Superior temporal gyrus (tissue), 1 donor: ENCODE measurements at regions not wholly inside any gene's neighbourhood (a gene's known extent, or its start where the extent isn't known, plus 50 kb on each side); places are given as distances from the start of the nearest gene placed in this dataset.
A peak's percentile ranks its signal among the peaks of the same experiment; 100 is the strongest.

Experiments
- DNase-seq: peaks from one replicate; pipeline ENCODE4 v3.0.0-alpha.2; 2016; ENCODE audit errors: extremely low spot score

DNA sequence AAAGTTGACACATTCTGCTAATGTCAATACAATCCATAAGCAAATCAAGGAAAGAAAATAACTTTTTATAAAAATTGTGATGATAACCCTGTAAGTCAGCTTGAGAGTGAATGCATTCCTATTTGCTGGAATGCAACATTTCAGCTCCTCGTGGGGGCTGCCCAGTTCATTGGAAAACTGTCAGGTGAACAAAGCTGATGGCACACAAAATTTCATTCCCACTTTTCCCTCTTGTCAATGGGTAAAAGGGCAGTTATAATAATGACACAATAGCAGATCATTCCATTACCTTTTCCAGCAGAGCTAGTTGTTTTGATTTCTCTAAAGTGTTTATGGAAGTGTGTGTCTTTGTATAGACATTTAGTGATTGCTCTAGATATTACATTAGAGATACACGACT is 1124.6 kb upstream of the MAP3K7 start:
- no peak for DNase-seq

DNA sequence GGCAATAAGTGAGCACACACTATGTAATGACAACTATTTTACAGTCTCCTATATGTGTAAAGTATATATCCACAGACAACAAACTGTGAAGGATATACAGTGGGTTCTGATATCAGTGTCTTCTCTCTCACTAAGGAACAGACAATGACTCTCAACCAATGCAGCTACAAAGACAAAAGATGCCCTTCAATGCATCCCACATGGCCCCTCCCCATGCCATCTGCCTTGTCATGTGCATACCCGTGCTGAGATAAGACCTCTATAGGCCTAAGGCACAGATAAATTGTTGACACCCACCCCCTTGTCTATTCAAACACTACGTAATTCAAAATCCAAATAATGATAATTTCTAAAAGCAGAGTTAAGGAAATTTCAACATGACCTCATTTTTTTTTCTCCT is 1123.5 kb upstream of the MAP3K7 start:
- DNase-seq = no peak

- no peak for DNase-seq
Observed at GRCh38 chr6:91708534-91708933, 1121.7 kb upstream of the MAP3K7 start.

DNA sequence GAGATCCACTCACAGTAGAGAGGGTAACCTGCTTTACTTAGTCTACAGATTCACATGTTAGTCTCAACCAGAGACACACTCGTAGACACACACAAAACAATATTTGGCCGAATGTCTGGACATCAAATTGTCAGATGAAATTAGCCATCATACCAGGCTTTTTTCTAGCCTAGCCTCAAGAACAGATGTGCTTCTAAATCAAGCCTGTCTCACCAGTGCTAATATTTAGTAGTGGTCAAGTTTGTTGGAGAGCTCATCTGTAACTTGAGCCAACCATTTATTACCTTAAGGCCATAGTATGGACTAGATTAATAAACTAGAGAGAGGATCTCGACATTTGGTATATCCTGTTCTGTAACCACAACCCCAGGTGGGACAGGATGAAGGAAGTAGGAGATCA is 1118.8 kb upstream of the MAP3K7 start:
- no peak for DNase-seq

GRCh38 chr6:91704531-91704930 is 1117.7 kb upstream of the MAP3K7 start:
- no peak for DNase-seq

- DNase-seq = no peak
Observed at GRCh38 chr6:91697010-91697695, 1110.3 kb upstream of the MAP3K7 start.

GRCh38 chr6:91695221-91695620 is 1108.3 kb upstream of the MAP3K7 start:
- no peak for DNase-seq

- DNase-seq = no peak
Observed at GRCh38 chr6:91694016-91694654, 1107.3 kb upstream of the MAP3K7 start.

DNA sequence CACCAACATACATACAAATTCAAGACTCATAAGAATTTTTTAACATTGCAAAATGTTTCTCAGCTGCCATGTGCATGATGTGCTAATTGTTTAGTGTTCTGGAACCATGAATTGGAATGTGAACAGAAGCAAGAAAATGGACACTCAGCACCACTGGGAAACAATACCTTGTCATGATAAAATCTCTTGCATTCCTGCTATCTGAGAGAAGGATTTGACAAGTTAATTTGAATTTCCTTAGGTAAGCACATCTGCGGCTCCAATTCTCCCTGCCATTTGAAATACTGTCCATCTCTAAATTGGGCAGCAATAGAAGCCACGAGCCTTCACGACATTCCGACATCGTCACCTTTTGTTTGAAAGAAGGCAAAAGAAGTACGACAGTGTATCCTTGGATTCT is 1104.6 kb upstream of the MAP3K7 start:
- no peak for DNase-seq

DNA sequence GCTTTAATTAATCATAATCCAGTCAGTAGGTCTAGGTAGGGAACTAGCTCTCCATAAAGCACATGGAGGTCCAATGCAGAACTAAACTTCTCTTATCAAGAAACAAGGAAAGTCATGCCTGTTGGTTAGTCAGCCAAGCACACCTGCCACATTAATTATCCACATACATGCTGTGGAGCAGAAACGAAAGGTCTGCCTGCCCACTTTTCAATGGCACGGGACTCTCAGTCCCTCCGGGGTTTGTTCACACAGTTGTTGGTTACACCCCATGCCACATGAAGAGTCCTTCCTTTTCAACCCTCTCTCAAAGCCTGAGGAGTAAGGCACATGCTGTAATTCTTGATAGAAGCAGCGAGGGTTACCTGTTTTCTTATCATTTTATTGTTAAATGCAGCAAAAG is 1096.4 kb upstream of the MAP3K7 start:
- DNase-seq = no peak

GRCh38 chr6:91681296-91681695 is 1094.4 kb upstream of the MAP3K7 start:
- DNase-seq = no peak

GRCh38 chr6:91678679-91679446 is 1092.0 kb upstream of the MAP3K7 start:
- no peak for DNase-seq

DNA sequence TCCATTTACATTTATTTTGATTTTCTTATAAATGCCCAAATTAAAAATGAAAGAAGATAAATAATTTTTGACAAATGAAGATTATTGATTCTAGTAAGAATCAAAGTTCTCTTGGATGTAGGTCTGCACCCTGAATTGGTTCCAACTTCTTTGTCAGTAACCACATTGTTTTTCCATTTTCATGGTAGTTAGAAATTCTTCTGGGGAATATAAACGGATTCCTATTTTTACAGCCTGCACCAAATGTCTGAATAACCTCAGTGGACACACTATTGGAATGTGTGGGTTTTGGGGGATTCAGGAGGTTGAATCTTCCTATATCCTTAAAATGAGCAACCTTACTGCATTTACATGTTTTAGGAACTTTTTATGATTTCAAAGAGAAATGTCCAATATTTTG is 1085.3 kb upstream of the MAP3K7 start:
- no peak for DNase-seq

DNA sequence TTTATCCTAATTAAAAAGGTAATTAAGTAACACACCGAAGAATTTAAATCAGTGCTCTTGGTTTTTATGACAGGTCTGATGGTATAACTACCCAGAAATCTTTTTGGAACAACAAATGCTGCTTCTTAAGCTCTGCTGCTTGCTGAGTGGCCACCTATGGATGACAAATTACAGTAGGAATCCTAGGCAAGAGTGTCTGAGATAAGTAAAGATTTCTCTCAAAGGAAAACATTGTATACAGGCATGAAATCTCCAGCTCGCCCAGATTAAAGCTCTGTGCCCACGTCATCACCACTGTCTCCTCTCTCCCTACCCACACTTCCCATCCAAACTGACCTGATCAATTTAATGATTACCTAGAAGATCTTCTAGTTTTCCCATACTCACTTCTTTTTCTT is 1083.0 kb upstream of the MAP3K7 start:
- no peak for DNase-seq

- peak; percentile 54 for DNase-seq
Observed at GRCh38 chr6:91669154-91669870, 1082.4 kb upstream of the MAP3K7 start.

DNA sequence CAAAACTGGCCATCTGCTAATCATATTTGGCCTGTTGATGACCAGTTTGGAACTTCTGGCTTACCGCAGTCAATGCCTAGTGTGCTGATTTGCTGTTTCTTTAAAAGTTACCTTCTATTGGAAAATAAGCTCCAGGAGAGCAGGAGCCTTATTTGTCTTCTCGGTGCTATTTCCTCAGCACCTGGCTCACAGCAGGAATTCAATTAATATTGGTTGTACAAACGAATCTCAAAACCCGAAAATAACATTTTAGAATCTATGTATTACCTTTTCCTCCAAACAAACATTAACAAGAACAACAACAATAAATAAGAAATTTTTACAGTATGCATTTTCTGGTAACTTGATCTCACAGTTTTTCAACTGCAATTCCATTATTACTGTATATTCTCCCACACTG is 1080.7 kb upstream of the MAP3K7 start:
- DNase-seq = no peak

- no peak for DNase-seq
Observed at GRCh38 chr6:91664327-91664959, 1077.6 kb upstream of the MAP3K7 start.

DNA sequence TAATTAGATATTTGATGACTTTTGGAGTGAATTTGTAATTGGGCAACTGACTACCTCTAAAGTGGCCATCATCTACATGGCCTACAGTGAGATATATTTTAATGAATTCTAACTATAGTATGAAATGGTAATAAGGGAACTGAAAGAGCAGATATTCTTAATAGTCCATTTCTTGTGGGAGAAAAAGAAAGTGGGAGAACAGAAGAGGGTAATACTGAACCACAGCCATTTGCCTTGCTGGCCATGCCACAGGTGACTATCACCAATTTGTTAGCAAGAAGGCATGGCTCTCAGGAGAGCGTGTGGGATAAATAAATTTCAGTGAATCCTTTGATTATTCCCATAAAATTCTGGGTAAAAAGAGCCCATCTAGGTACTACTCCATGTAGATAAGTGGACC is 1074.0 kb upstream of the MAP3K7 start:
- DNase-seq = no peak

DNA sequence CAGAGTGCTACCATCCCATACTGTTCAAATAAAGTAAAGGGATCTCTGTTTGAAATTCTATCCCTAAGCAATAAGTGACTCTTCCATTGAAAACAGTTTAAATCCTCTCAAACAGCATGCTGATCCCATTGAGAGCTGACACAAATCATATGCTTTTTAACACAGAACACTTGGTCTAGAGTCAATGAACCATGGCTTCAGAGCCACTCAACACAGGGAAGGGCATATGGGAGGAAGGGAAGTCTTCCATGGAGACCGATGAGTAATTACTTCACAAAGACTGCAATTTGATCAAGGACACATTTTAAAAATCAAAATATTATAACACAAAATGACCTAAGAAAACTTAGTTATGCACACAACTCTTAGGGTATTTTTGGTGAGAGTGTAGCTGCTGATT is 1073.0 kb upstream of the MAP3K7 start:
- DNase-seq = no peak

GRCh38 chr6:91654793-91655192 is 1067.9 kb upstream of the MAP3K7 start:
- DNase-seq = no peak

DNA sequence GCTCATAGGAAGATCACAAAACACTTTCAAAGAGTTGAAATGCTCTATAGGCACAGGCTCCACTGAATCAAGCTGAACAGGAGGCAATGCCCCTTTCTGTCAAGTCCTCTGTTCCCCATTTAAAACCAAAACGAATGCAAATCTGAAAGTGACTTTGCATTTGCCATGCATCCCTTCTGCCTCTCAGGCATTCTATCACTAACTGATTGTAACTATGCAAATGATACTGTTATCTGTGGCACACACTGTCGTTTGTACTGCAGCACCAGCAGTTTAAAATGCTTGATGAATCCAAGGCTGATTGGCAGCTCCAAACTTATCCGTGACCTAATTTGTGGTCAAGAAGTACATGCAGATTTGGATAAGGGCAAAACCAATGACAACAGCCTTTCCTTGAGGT is 1067.5 kb upstream of the MAP3K7 start:
- peak; percentile 40 for DNase-seq

- no peak for DNase-seq
Observed at GRCh38 chr6:91653895-91654294, 1067.0 kb upstream of the MAP3K7 start.
